Transverse colon (tissue), 3 donors: ENCODE measurements at regions not wholly inside any gene's neighbourhood (a gene's known extent, or its start where the extent isn't known, plus 50 kb on each side); places are given as distances from the start of the nearest gene placed in this dataset.

ENCODE experiments used
- POLR2A ChIP-seq: fragments of 450-650 bp; IDR thresholded peaks from one replicate; pipeline ENCODE4 v1.6.1; 2016; ENCODE audit warnings: antibody characterized with exemption, mild to moderate bottlenecking, moderate library complexity
- POLR2AphosphoS5 ChIP-seq, 3 donors: sonication (generic); formaldehyde crosslinking; IDR thresholded peaks; one replicate each; pipeline ENCODE4 v1.6.1; 2016; ENCODE audit warnings: antibody characterized with exemption in 3 of 3

- TF ChIP-seq POLR2AphosphoS5 (IDR thresholded peaks at IDR 0.05) = no peak
- TF ChIP-seq POLR2A = no peak
These were observed 813.1 kb upstream of the CCDC179 start for GRCh38 chr11:23673366-23673765.
